HCT116 (cell line): ENCODE measurements at regions not wholly inside any gene's neighbourhood (a gene's known extent, or its start where the extent isn't known, plus 50 kb on each side); places are given as distances from the start of the nearest gene placed in this dataset.

Source experiments
- ATAC-seq: fragments of 200-7000 bp; cut with Tn5 transposase; 2 replicates; pipeline ENCODE4 v1.9.1; 2020; ENCODE audit warnings: mild to moderate bottlenecking, moderate library complexity
- BruUV-seq: library from RNA; stranded (reverse); fragments of 400-500 nt; replicated peaks from 2 replicates; lab custom pipeline; 2021; lab: Mats Ljungman, UMichigan
- CTCF ChIA-PET: fragments of 300-600 bp; sonication (Branson Sonifier 250); formaldehyde crosslinking; loops from one replicate; lab custom pipeline; 2021; ENCODE audit warnings: antibody characterized with exemption; lab: Charles Lee
- POLR2A ChIA-PET: fragments of 300-600, 350-600 bp; sonication (Branson Sonifier 250); formaldehyde crosslinking; loops from one replicate; lab custom pipeline; 2021; ENCODE audit warnings: antibody characterized with exemption; lab: Charles Lee
- RAD21 ChIA-PET, 2 experiments: fragments of 300-600 bp; sonication (Branson Sonifier 250); formaldehyde crosslinking; loops; one replicate each; lab custom pipeline; 2023; ENCODE audit warnings: low total read pairs in 2 of 2; ENCODE audit not compliant: uncharacterized antibody in 2 of 2, unreplicated experiment in 2 of 2, low non-redundant PET in 1 of 2; lab: Charles Lee
- DNase-seq: peaks from one replicate; pipeline ENCODE4 v3.0.0-alpha.2; 2010; ENCODE audit warnings: low read depth, low spot score
- H2AFZ ChIP-seq: fragments of 200-600 bp; shearing (Covaris generic), sonication (generic); 2 replicates; pipeline ENCODE4 v1.6.1; 2017; ENCODE audit warnings: low read depth, mixed run types, mixed read lengths, antibody characterized with exemption, low read length; ENCODE audit not compliant: poor library complexity, severe bottlenecking
- H3K27ac ChIP-seq: 2 replicates; pipeline ENCODE4 v1.5.1; 2012; ENCODE audit warnings: low read depth, low read length
- H3K27me3 ChIP-seq: fragments of 200-600 bp; sonication (generic); 2 replicates; pipeline ENCODE4 v1.6.1; 2016; ENCODE audit warnings: mixed run types, low read length, mixed read lengths; ENCODE audit not compliant: insufficient read depth
- H3K36me3 ChIP-seq, 2 experiments: fragments of 200-500 bp in 1 of 2; fragments of 200-600 bp in 1 of 2; sonication (Bioruptor generic) in 1 of 2; sonication (generic) in 1 of 2; 2 replicates each; pipeline versions ENCODE4 v1.5.1 to v1.6.1; 2014 to 2016; ENCODE audit warnings: low read length in 2 of 2, inconsistent platforms in 1 of 2, mixed read lengths in 1 of 2, mixed run types in 1 of 2; ENCODE audit not compliant: insufficient read depth in 2 of 2, control insufficient read depth in 1 of 2
- H3K4me1 ChIP-seq, 2 experiments: fragments of 200-600 bp in 1 of 2; sonication (generic) in 1 of 2; 2 replicates each; pipeline versions ENCODE4 v1.5.1 to v1.6.1; 2012 to 2017; ENCODE audit warnings: low read length in 2 of 2, inconsistent platforms in 1 of 2, mild to moderate bottlenecking in 1 of 2, mixed read lengths in 1 of 2, mixed run types in 1 of 2, moderate library complexity in 1 of 2; ENCODE audit not compliant: insufficient read depth in 2 of 2, control insufficient read depth in 1 of 2
- H3K4me2 ChIP-seq: fragments of 200-600 bp; sonication (generic); 2 replicates; pipeline ENCODE4 v1.6.1; 2017; ENCODE audit warnings: mixed run types, low read length, mixed read lengths
- H3K4me3 ChIP-seq, 2 experiments: fragments of 200-600 bp in 1 of 2; sonication (generic) in 1 of 2; replicated peaks in 1 of 2; 2 replicates each; pipeline ENCODE4 v1.5.1; 2011 to 2016; ENCODE audit warnings: low read length in 2 of 2, control low read depth in 1 of 2, low read depth in 1 of 2, mild to moderate bottlenecking in 1 of 2, mixed read lengths in 1 of 2, mixed run types in 1 of 2
- H3K79me2 ChIP-seq: fragments of 200-600 bp; sonication (generic); 2 replicates; pipeline ENCODE4 v1.6.1; 2017; ENCODE audit warnings: mild to moderate bottlenecking, mixed run types, low read length, moderate library complexity, mixed read lengths; ENCODE audit not compliant: insufficient read depth
- H3K9ac ChIP-seq: fragments of 200-600 bp; sonication (generic); 2 replicates; pipeline ENCODE4 v1.6.1; 2016; ENCODE audit warnings: low read length, mixed read lengths
- H3K9me2 ChIP-seq: fragments of 200-600 bp; sonication (generic), shearing (Covaris generic); 2 replicates; pipeline ENCODE4 v1.6.1; 2017; ENCODE audit warnings: mixed run types, mild to moderate bottlenecking, moderate library complexity; ENCODE audit not compliant: insufficient read depth
- H3K9me3 ChIP-seq, 2 experiments: fragments of 200-500 bp in 1 of 2; fragments of 200-600 bp in 1 of 2; sonication (Bioruptor generic) in 1 of 2; sonication (generic) in 1 of 2; 2 replicates each; pipeline ENCODE4 v1.6.1; 2014 to 2017; ENCODE audit warnings: low read length in 2 of 2, mixed read lengths in 2 of 2, inconsistent platforms in 1 of 2, low read depth in 1 of 2, mild to moderate bottlenecking in 1 of 2, mixed run types in 1 of 2, moderate library complexity in 1 of 2; ENCODE audit not compliant: control insufficient read depth in 1 of 2, insufficient read depth in 1 of 2
- H4K20me1 ChIP-seq: fragments of 200-600 bp; sonication (generic), shearing (Covaris generic); 2 replicates; pipeline ENCODE4 v1.6.1; 2017; ENCODE audit warnings: mixed run types, mild to moderate bottlenecking, moderate library complexity; ENCODE audit not compliant: insufficient read depth
- CBX3 ChIP-seq: IDR thresholded peaks from 2 replicates; pipeline ENCODE4 v1.6.1; 2012; ENCODE audit warnings: low read depth
- CEBPB ChIP-seq: IDR thresholded peaks from 2 replicates; pipeline ENCODE4 v1.6.1; 2012; ENCODE audit warnings: low read depth
- POLR2A ChIP-seq: IDR thresholded peaks from 2 replicates; pipeline ENCODE4 v1.7.0; 2011; ENCODE audit warnings: borderline replicate concordance; ENCODE audit not compliant: insufficient read depth, insufficient read length; ENCODE audit errors: extremely low read depth
- intact Hi-C: fragments of 100-400 bp; cut with micrococcal nuclease; formaldehyde crosslinking; loops from 2 replicates; pipeline ENCODE4 v1.10.0; 2022
- TF ChIP-seq, protein P1 (sequence below): IDR thresholded peaks from 2 replicates; pipeline ENCODE4 v1.6.1; 2012
- TF ChIP-seq, protein P2 (sequence below), 3 experiments: fragments of 200-600 bp in 1 of 3; sonication (generic) in 1 of 3; IDR thresholded peaks in 2 of 3; conservative IDR thresholded peaks in 1 of 3; 2 replicates each; pipeline ENCODE4 v1.5.1; 2012 to 2017; ENCODE audit warnings: low read depth in 2 of 3, low read length in 2 of 3, antibody characterized with exemption in 1 of 3, borderline replicate concordance in 1 of 3, control low read depth in 1 of 3, mild to moderate bottlenecking in 1 of 3, mixed read lengths in 1 of 3, mixed run types in 1 of 3, moderate library complexity in 1 of 3; ENCODE audit not compliant: insufficient read depth in 1 of 3
- TF ChIP-seq, protein P3 (sequence below): IDR thresholded peaks from 2 replicates; pipeline ENCODE4 v1.6.1; 2011; ENCODE audit warnings: mild to moderate bottlenecking, low read length, moderate library complexity; ENCODE audit not compliant: insufficient replicate concordance; ENCODE audit errors: extremely low read depth

DNA sequence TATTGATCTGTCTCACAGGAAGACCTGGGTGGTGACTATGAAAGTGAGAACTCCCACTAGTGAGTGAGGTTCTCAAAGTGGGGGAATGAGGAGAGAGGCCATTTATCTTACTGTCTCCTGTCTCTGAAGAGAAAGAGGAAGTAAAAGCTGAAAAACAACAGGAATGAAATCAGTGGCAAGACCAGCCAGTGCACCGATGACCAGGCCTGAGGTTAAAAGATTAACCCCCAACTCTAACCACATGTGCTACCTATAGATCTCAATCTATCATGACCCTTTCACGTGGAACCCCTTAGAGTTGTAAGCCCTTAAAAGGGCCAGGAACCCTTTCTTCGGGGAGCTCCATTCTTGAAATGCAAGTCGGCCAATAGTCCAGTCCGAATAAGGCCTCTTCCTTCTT lies 239.3 kb upstream of the CNTN6 start:
- intact Hi-C loops = no loop called here
- Histone ChIP-seq H4K20me1 (no peaks in the 10 kb centered on the region), H3K27ac (no peak overlapping the region), H3K9ac (no peak overlapping the region), H3K4me1 (no peaks in the 10 kb centered on the region), H3K4me3 (no peak overlapping the region), H3K79me2 (no peaks in the 10 kb centered on the region), H3K9me2 (no peaks in the 10 kb centered on the region), H3K27me3 (no peaks in the 10 kb centered on the region), H3K36me3 (no peaks in the 10 kb centered on the region), H2AFZ (no peak overlapping the region), H3K9me3 (peaks cover 0 to 4% of the 10 kb centered on the region in 2 experiments; a peak in 2 of 4 replicates), H3K4me2 (no peak overlapping the region)
- no peak for ATAC-seq
- DNase-seq = no peak
- TF ChIP-seq, protein P1, sequence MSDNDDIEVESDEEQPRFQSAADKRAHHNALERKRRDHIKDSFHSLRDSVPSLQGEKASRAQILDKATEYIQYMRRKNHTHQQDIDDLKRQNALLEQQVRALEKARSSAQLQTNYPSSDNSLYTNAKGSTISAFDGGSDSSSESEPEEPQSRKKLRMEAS = no peak
- TF ChIP-seq POLR2A = no peak
- TF ChIP-seq, protein P2, sequence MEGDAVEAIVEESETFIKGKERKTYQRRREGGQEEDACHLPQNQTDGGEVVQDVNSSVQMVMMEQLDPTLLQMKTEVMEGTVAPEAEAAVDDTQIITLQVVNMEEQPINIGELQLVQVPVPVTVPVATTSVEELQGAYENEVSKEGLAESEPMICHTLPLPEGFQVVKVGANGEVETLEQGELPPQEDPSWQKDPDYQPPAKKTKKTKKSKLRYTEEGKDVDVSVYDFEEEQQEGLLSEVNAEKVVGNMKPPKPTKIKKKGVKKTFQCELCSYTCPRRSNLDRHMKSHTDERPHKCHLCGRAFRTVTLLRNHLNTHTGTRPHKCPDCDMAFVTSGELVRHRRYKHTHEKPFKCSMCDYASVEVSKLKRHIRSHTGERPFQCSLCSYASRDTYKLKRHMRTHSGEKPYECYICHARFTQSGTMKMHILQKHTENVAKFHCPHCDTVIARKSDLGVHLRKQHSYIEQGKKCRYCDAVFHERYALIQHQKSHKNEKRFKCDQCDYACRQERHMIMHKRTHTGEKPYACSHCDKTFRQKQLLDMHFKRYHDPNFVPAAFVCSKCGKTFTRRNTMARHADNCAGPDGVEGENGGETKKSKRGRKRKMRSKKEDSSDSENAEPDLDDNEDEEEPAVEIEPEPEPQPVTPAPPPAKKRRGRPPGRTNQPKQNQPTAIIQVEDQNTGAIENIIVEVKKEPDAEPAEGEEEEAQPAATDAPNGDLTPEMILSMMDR (IDR thresholded peaks at IDR 0.05 in 2 of 3, conservative IDR thresholded peaks at IDR 0.05 in 1 of 3; ENCODE audit: borderline replicate concordance in 1 of 3, insufficient read depth in 1 of 3, low read depth in 2 of 3, low read length in 2 of 3) = no peak
- TF ChIP-seq CBX3 = no peak
- TF ChIP-seq CEBPB = no peak
- TF ChIP-seq, protein P3, sequence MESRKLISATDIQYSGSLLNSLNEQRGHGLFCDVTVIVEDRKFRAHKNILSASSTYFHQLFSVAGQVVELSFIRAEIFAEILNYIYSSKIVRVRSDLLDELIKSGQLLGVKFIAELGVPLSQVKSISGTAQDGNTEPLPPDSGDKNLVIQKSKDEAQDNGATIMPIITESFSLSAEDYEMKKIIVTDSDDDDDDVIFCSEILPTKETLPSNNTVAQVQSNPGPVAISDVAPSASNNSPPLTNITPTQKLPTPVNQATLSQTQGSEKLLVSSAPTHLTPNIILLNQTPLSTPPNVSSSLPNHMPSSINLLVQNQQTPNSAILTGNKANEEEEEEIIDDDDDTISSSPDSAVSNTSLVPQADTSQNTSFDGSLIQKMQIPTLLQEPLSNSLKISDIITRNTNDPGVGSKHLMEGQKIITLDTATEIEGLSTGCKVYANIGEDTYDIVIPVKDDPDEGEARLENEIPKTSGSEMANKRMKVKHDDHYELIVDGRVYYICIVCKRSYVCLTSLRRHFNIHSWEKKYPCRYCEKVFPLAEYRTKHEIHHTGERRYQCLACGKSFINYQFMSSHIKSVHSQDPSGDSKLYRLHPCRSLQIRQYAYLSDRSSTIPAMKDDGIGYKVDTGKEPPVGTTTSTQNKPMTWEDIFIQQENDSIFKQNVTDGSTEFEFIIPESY = no peak
- POLR2A ChIA-PET = no interaction called here
- CTCF ChIA-PET = no interaction called here
- no TSS peak for BruUV-seq
- RAD21 ChIA-PET = no interaction called here
